Skeletal muscle tissue (tissue), 3 donors: ENCODE measurements at regions not wholly inside any gene's neighbourhood (a gene's known extent, or its start where the extent isn't known, plus 50 kb on each side); places are given as distances from the start of the nearest gene placed in this dataset.

Experiments used
- H3K27ac ChIP-seq: one replicate; pipeline ENCODE4 v1.7.0; 2013; ENCODE audit warnings: mild to moderate bottlenecking, low read depth, low read length, inconsistent platforms
- H3K27me3 ChIP-seq, 3 donors: one replicate each; pipeline ENCODE4 v1.7.0; 2013; ENCODE audit warnings: low read length in 3 of 3; ENCODE audit not compliant: control insufficient read depth in 3 of 3, insufficient read depth in 3 of 3
- H3K36me3 ChIP-seq, 3 donors: one replicate each; pipeline ENCODE4 v1.7.0; 2013; ENCODE audit warnings: low read length in 3 of 3; ENCODE audit not compliant: control insufficient read depth in 3 of 3, insufficient read depth in 3 of 3
- H3K4me1 ChIP-seq, 3 donors: one replicate each; pipeline ENCODE4 v1.7.0; 2013; ENCODE audit warnings: low read length in 3 of 3, mild to moderate bottlenecking in 3 of 3; ENCODE audit not compliant: control insufficient read depth in 3 of 3, insufficient read depth in 3 of 3
- H3K4me3 ChIP-seq, 3 donors: one replicate each; pipeline ENCODE4 v1.7.0; 2013; ENCODE audit warnings: low read length in 3 of 3
- H3K9ac ChIP-seq, 3 donors: one replicate each; pipeline ENCODE4 v1.7.0; 2013; ENCODE audit warnings: low read length in 3 of 3, mild to moderate bottlenecking in 3 of 3, moderate library complexity in 2 of 3, low read depth in 1 of 3
- H3K9me3 ChIP-seq, 3 donors: one replicate each; pipeline ENCODE4 v1.7.0; 2013; ENCODE audit warnings: low read length in 3 of 3; ENCODE audit not compliant: control insufficient read depth in 3 of 3
- donor health status: Osteomylitis.

DNA sequence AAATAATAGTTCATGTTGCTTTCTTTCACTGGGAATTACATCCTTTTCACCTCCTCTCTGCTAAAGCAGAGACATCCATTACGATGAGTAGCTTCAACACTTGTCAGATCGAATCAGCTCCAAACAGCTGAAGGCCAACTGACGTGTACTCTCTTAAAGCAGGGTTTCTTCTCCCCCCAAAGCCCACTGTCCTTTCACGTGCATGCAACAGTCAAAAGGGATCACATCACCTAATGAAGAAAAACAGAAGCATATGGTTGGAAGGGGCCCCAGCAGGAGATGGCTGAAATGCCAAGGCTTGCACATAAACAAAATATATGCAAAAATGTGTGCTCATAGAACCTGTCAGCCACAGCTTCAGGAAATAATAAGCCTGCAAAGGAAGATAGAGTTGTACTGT, 421.6 kb downstream of the ANXA1 start:
- Histone ChIP-seq H3K4me3 (no peak overlapping the region), H3K4me1 (no peaks in the 10 kb centered on the region), H3K9ac (no peak overlapping the region), H3K9me3 (no peaks in the 10 kb centered on the region), H3K27me3 (no peaks in the 10 kb centered on the region), H3K27ac (no peak overlapping the region), H3K36me3 (no peaks in the 10 kb centered on the region)

DNA sequence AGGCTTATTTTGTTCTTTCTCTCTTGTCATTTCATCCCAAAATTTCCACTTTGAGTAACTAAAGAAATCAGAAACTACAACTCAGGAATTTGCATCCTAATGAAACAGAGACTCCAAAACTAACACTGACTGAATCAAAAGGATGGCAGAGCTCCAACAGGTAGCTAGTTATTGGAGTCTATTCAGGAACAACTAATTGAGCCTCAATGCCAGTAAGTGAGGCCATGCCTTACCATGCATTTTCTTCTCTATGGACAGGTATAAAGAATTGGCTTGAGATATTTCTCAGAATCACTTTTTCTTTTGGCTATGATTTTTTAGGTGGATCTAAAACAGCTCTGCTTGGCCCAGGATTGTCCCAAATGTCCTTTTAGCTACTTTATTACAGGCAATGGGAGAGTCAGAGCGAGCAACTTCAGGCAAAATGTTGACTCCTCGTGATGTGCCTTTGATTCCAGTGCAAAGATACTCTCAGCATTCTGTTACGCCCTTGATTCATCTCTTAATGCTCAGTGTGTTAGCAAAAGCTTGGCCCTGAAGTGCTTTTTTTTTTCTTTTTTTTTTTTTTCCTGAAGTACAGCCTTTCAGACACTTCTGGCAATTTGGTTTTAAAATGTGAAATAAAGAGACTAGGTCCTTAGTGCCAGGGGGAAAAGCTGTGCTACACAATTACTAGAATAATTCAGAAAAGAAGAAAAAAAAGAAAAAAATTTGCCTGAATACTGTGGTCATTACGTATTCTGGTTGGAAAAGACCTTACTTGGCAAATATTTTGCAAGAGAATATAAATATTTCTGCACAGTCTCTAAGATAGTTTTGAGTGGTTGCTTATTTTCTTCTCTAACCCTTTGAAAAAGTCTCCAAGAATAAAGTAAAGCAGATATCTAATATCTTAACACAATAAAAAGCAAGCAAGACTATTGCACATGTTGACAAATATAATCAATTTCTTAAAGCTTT, 423.7 kb downstream of the ANXA1 start:
- Histone ChIP-seq H3K27ac (no peak overlapping the region), H3K9me3 (no peaks in the 10 kb centered on the region), H3K36me3 (no peaks in the 10 kb centered on the region), H3K9ac (no peak overlapping the region), H3K4me3 (no peak overlapping the region), H3K4me1 (no peaks in the 10 kb centered on the region), H3K27me3 (no peaks in the 10 kb centered on the region)

DNA sequence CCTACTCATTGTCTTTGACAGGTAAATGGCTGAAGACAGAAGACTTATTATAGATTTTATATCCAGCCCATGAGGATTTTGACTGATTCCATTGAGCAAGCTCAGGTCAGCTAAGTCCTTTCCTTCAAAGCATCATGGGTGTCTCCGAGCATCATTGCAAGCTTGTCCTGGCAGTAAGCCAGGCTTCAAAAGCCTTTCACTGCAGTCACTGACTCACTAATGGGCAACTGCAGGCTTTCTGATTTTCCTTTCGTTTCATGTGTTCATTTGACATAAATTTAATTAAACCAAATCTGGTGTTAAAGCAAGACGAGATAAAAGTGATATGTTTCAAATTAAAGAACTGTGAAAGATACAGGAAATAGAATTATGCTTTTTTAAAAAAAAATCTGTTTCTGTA, 426.2 kb downstream of the ANXA1 start:
- H3K36me3 ChIP-seq = no peaks in the 10 kb centered on the region

DNA sequence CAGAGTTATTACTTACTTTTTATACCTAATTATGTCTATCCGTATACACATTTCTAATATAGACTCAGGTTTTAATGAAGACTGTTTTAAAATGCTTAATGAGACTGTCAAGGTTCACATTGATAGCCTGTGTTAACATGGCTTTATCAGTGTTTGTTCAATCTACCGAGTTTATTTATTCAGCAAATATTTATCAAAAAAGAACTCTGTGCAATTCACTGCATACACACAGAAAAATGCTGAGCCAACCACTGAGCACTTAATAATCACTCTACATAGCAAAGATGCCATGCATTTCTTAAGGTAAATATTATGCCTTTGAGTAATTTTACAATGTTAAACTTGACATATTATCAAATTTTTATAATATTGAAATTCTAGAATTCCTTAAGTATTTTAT, 428.2 kb downstream of the ANXA1 start:
- Histone ChIP-seq H3K9ac (no peak overlapping the region), H3K27me3 (no peaks in the 10 kb centered on the region), H3K36me3 (no peaks in the 10 kb centered on the region), H3K4me1 (no peaks in the 10 kb centered on the region), H3K9me3 (no peaks in the 10 kb centered on the region), H3K27ac (no peak overlapping the region), H3K4me3 (no peak overlapping the region)

More for the DNA sequence above, 426.2 kb downstream of the ANXA1 start:
- Histone ChIP-seq H3K9ac (no peak overlapping the region), H3K27ac (no peak overlapping the region), H3K27me3 (no peaks in the 10 kb centered on the region), H3K9me3 (no peaks in the 10 kb centered on the region), H3K4me1 (no peaks in the 10 kb centered on the region), H3K4me3 (no peak overlapping the region)

DNA sequence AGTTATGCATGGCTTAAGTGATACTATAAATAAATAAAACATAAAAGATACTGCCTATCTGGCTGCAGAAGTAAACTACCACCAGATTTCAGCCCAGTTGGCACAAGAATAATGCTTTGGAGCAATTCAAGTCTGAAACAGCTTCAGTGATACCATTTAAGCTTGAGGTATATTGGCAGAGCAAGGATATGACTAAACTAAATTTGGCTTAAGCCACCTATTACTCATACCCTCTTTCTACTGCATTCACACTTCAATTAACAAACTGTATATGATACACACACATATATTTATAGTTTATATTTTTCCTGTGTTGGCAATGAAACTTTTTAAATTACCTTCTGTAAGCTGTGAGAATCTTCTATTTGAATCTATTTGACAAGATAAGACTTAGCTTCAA, 431.9 kb downstream of the ANXA1 start:
- no peaks in the 10 kb centered on the region for H3K9me3 ChIP-seq
- H3K4me3 ChIP-seq = no peak overlapping the region
- H3K4me1 ChIP-seq = no peaks in the 10 kb centered on the region
- no peaks in the 10 kb centered on the region for H3K27me3 ChIP-seq
- no peak overlapping the region for H3K27ac ChIP-seq
- H3K36me3 ChIP-seq = no peaks in the 10 kb centered on the region
- no peak overlapping the region for H3K9ac ChIP-seq

DNA sequence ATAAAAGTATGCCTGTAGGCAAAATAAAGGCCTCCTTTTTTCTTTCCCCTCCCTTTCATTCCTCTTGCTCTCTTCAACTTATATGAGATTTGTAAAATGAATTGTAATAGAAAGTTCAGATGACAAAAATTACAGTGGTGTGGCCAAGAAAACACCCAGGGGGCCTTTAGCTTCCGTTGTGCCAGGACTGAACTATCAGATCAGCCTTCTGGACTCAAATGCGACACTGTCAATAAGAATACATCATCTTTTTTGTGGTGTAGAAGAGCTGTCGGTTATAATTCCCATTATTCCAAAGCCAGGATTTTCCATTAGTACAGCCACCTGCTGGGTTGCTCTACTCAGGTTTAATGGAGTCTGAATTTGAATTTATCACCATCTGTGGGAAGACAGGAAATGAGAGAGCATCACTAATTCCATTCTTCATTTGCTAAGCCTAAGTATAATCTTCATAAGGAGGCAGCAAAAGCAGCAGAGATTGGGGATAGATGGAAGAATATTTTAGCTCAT, 443.4 kb downstream of the ANXA1 start:
- Histone ChIP-seq H3K9me3 (no peaks in the 10 kb centered on the region), H3K27me3 (no peaks in the 10 kb centered on the region), H3K4me1 (no peaks in the 10 kb centered on the region), H3K36me3 (no peaks in the 10 kb centered on the region), H3K9ac (no peak overlapping the region), H3K27ac (no peak overlapping the region), H3K4me3 (no peak overlapping the region)

DNA sequence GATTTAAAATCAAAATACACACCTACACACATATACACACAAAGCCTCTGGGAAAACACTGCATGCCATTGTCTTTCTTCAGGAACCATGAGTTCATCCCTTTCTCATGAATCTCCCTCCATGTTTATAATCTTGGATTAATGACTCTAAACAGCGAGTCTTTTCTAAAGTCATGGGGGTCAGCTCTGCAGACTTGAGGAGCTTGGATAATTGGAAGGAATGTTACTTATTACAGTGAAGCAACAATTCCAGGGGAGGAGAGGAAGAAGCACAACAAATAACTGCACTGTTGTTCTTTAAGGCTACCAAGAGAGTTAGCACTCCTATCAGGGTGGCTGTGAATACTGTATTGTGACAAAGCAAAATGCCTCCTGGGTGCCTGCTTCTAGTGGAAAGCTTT, 444.7 kb downstream of the ANXA1 start:
- H3K9ac ChIP-seq = no peak overlapping the region
- H3K9me3 ChIP-seq = no peaks in the 10 kb centered on the region
- no peak overlapping the region for H3K4me3 ChIP-seq
- no peaks in the 10 kb centered on the region for H3K27me3 ChIP-seq
- no peaks in the 10 kb centered on the region for H3K36me3 ChIP-seq
- no peak overlapping the region for H3K27ac ChIP-seq
- H3K4me1 ChIP-seq = no peaks in the 10 kb centered on the region

DNA sequence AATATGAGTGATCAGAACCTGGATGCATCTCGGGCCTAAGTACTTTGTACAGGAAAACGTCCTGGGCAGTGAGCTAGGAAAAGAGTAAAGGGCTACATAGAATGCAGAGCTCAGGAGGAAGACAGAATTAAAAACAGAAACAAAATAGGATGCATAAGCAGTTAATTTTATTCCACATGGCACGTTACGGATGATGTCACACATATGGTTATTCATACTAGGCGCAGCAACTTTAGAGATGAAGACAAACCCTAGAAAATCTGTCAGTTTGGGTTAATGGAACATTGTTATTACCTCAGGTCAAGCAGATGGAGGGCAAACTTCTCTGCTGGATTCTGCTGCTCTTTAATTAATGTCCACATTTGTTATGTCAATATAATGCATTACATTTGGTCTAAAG, 445.4 kb downstream of the ANXA1 start:
- H3K27ac ChIP-seq = no peak overlapping the region
- no peak overlapping the region for H3K9ac ChIP-seq
- H3K4me3 ChIP-seq = no peak overlapping the region
- no peaks in the 10 kb centered on the region for H3K9me3 ChIP-seq
- H3K4me1 ChIP-seq = no peaks in the 10 kb centered on the region
- no peaks in the 10 kb centered on the region for H3K36me3 ChIP-seq
- H3K27me3 ChIP-seq = no peaks in the 10 kb centered on the region

DNA sequence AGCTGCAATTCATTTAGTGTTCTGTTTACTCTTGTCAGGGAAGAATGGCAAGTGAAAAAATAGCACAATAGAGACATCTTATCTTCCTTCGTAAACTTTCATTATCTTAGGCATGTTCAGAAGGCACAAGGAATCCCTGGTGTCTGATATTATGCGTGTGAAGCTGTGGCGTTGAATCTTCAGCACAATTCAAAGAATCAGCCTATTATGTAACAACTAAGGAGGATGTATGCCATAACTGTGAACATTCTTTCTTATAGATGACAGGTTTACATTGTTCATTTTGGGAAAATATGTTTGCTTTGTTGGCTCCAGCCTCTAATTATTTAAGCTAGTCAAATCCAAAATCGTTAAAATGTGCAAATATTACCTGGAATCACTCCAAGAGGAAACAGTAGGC, 446.1 kb downstream of the ANXA1 start:
- no peaks in the 10 kb centered on the region for H3K36me3 ChIP-seq
- H3K4me3 ChIP-seq = no peak overlapping the region
- H3K27me3 ChIP-seq = no peaks in the 10 kb centered on the region
- H3K9ac ChIP-seq = no peak overlapping the region
- no peak overlapping the region for H3K27ac ChIP-seq
- no peaks in the 10 kb centered on the region for H3K4me1 ChIP-seq
- no peaks in the 10 kb centered on the region for H3K9me3 ChIP-seq

DNA sequence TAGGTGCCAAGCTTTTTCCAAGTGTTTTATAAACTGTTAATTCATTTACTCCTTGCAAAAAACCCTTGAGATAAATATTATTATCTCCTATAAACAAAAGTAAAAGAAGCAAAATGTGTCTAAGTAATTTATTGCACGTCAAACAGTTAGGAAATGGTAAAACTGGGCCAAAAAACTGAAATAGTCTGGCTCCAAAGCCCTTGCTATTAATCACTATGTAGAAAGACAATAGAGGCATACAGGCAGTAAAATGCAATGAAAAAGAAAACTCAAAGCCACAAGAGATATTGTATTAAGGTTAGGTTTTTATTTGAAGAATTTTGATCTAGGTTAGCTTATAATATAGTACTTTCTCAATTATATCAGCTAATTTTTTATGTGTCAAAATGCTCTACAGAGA, 457.7 kb downstream of the ANXA1 start:
- Histone ChIP-seq H3K4me1 (no peaks in the 10 kb centered on the region), H3K36me3 (no peaks in the 10 kb centered on the region), H3K4me3 (no peak overlapping the region), H3K9me3 (no peaks in the 10 kb centered on the region), H3K9ac (no peak overlapping the region), H3K27me3 (no peaks in the 10 kb centered on the region), H3K27ac (no peak overlapping the region)
